ENCODE measurements at regions not wholly inside any gene's neighbourhood (a gene's known extent, or its start where the extent isn't known, plus 50 kb on each side); places are given as distances from the start of the nearest gene placed in this dataset.

DNA sequence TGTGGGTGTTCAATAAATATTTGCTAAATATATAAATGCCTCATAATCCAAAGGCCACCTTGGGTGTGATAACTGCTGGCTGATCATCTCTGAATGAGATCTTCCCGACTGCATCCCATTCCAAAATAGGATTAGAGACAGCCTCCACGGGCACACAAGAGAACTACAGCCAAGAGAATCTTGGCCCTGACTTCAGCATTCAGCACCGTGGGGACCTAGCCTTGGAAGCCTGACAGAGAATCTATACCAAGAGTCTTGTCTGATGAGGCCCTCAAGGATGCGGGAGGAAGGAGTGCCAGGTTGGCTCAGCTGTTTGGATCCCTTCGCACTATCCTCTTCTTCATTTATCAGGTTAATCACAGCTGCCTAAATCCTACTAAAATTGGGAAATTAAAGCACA lies 85.8 kb downstream of the RBM43 start:
- TF ChIP-seq, protein P1, sequence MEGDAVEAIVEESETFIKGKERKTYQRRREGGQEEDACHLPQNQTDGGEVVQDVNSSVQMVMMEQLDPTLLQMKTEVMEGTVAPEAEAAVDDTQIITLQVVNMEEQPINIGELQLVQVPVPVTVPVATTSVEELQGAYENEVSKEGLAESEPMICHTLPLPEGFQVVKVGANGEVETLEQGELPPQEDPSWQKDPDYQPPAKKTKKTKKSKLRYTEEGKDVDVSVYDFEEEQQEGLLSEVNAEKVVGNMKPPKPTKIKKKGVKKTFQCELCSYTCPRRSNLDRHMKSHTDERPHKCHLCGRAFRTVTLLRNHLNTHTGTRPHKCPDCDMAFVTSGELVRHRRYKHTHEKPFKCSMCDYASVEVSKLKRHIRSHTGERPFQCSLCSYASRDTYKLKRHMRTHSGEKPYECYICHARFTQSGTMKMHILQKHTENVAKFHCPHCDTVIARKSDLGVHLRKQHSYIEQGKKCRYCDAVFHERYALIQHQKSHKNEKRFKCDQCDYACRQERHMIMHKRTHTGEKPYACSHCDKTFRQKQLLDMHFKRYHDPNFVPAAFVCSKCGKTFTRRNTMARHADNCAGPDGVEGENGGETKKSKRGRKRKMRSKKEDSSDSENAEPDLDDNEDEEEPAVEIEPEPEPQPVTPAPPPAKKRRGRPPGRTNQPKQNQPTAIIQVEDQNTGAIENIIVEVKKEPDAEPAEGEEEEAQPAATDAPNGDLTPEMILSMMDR (IDR thresholded peaks at IDR 0.05; ENCODE audit: low read depth, low read length, poor library complexity, severe bottlenecking) = no peak
- TF ChIP-seq EZH2phosphoT487 (IDR thresholded peaks at IDR 0.05; ENCODE audit: borderline replicate concordance, low read length) = no peak

Measured in DOHH2 (cell line).